Testis (tissue), 2 donors: ENCODE measurements at regions not wholly inside any gene's neighbourhood (a gene's known extent, or its start where the extent isn't known, plus 50 kb on each side); places are given as distances from the start of the nearest gene placed in this dataset.

ENCODE experiments used
- POLR2A ChIP-seq: fragments of 450-650 bp; IDR thresholded peaks from one replicate; pipeline ENCODE4 v1.6.1; 2017; ENCODE audit warnings: antibody characterized with exemption, mild to moderate bottlenecking, moderate library complexity
- TF ChIP-seq, protein P1 (sequence below), 3 experiments: fragments of 450-650 bp in 2 of 3; fragments of 200-600 bp in 1 of 3; sonication (generic) in 1 of 3; IDR thresholded peaks; one replicate each; pipeline ENCODE4 v1.5.1; 2016 to 2019; ENCODE audit warnings: antibody characterized with exemption in 3 of 3, mild to moderate bottlenecking in 2 of 3, moderate library complexity in 1 of 3

GRCh38 chr6:147905711-147906110, 397.2 kb downstream of the SAMD5 start:
- TF ChIP-seq, protein P1, sequence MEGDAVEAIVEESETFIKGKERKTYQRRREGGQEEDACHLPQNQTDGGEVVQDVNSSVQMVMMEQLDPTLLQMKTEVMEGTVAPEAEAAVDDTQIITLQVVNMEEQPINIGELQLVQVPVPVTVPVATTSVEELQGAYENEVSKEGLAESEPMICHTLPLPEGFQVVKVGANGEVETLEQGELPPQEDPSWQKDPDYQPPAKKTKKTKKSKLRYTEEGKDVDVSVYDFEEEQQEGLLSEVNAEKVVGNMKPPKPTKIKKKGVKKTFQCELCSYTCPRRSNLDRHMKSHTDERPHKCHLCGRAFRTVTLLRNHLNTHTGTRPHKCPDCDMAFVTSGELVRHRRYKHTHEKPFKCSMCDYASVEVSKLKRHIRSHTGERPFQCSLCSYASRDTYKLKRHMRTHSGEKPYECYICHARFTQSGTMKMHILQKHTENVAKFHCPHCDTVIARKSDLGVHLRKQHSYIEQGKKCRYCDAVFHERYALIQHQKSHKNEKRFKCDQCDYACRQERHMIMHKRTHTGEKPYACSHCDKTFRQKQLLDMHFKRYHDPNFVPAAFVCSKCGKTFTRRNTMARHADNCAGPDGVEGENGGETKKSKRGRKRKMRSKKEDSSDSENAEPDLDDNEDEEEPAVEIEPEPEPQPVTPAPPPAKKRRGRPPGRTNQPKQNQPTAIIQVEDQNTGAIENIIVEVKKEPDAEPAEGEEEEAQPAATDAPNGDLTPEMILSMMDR (IDR thresholded peaks at IDR 0.05) = no peak
- no peak for TF ChIP-seq POLR2A
